GM21381 (cell line): ENCODE measurements at regions not wholly inside any gene's neighbourhood (a gene's known extent, or its start where the extent isn't known, plus 50 kb on each side); places are given as distances from the start of the nearest gene placed in this dataset.
"Not testable (repeated sequence)": the region's sequence is repeated elsewhere in the genome, so short reads cannot be mapped to it uniquely, and the experiment has no call there.

Experiments
- ATAC-seq: cut with Tn5 transposase; IDR thresholded peaks from one replicate; pipeline ENCODE4 v1.9.1; 2021; ENCODE audit warnings: mild to moderate bottlenecking, moderate library complexity; ENCODE audit not compliant: unreplicated experiment

DNA sequence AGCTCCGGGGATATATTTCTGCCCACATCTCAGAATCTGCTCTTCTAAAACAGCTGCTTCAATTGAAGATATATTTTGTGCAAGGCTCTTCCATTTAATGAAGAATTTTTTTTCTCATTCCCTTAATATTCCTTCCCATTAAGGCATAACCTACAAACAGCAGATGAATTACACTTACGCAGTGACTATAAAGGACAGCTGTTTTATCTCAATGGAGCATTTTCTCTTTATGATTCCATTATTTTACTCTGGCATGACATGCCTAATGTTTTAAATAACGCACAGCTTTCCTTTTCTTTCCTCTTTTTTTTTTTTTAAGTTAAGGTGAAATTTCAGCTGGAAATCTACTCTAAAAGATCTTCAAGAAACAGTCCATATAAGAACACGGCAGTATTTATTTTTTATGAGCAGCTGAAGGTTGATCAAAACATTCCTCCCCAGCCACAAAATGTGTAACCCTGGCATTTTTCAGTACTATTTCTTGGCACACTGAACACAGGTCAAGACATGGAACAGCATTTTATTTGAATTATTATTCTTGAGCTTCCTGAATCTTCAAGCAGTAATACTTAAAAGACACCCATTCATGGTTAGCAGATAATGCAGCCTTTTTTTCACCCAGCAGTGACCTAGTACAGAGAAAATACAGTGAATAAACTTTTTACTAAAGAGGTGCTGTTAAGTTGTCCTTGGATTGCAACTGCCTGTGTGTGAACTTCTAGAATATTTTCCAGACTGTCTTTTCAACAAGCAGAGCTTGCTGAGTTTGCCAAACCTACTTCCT lies 118.1 kb upstream of the FOXN3 start:
- no peak for ATAC-seq

DNA sequence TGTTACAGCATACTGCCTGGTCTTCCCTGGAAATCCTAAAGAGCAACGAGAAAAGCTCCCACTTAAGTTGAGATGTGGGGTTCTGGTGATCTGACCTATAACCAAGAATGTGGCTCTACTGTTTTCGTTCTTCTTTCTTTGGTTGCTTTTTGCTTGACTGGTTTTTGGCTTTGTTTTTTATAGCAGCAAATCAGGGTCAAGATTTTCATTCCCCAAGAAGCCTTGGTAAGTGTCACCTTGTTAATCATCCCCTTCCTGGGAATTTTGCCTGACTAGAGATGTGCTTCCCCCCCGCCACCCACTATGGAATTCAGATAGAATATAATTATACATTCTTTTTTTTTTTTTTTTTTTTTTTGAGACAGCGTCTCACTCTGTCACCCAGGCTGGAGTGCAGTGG lies 116.7 kb upstream of the FOXN3 start:
- ATAC-seq = no peak

DNA sequence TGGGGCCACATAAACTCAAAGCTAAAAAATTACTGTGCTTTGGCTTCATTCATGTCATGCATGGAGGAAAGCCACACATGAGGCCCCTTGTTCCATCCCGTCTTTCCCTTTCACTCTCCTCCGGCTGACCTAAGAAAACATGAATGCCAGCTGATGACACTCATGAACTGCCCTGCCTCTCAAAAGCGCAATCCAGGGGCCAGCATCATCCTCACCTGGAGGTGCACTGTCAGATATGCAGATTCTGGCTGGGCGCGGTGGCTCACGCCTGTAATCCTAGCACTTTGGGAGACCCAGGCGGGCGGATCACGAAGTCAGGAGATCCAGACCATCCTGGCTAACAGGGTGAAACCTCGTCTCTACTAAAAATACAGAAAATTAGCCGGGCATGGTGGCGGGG lies 116.1 kb upstream of the FOXN3 start:
- ATAC-seq = no peak

DNA sequence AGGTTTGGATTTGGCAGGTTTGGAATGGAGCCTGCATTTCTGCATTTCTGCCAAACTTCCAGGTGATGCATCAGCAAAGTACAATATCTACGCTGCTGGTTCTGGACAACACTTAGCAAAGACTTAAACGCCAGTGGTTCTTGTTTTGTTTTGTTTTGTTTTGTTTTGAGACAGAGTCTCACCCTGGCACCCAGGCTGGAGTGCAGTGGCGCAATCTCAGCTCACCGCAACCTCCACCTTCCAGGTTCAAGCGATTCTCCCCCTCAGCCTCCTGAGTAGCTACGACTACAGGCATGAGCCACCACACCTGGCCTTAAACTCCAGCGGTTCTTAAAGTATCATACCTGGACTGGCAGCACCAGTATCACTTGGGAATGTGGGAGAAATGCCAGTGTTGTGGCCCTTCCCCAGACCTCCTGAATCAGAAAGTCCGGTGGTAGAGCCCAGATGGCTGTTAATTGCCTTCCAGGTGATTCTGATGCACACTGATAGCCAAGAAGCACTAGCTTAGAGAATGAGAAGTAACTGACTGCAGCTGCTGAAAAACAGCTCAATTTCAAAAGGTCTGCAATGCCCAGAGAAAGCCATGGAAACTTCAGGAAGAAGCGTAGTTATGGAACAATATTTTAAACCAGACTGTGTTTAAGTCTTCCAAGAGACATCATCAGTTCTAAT lies 114.8 kb upstream of the FOXN3 start:
- no peak for ATAC-seq

DNA sequence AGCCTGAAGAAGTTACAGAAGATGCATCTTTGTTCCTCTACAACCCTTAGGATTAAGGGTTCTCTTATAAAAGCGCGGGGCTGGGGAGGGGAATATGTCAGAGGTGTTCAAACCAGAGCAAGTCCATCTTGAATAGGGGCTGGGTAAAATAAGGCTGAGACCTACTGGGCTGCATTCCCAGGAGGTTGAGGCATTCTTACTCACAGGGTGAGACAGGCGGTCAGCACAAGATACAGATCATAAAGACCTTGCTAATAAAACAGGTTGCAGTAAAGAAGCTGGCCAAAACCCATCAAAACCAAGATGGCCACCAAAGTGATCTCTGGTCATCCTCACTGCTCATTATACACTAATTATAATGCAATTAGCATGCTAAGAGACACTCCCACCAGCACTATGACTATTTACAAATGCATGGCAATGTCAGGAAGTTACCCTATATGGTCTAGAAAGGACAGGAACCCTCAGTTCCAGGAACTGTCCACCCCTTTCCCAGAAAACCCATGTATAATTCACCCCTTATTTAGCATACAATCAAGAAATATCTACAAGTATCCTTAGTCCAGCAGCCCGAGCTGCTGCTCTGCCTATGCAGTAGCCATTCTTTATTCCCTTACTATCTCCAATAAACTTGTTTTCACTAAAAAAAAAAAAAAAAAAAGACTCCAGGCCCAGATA lies 108.1 kb upstream of the FOXN3 start:
- ATAC-seq = no peak

DNA sequence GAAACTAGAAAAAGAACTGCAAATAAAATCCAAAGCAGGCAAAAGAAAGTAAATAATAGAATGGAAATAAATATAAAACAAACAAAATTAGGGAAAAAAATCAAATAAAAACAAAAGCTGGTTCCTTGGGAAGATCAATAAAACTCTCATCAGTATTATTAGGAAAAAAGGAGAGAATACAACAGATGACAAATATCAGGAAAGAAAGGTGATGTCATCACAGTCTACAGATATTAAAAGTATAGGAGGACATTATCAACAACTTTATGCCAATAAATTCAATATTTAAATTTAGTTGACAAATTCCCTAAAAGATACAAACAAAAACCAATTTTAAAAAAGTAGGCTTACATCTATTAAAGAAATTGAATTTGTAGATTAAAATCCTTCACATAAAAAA lies 107.4 kb upstream of the FOXN3 start:
- ATAC-seq = no peak

DNA sequence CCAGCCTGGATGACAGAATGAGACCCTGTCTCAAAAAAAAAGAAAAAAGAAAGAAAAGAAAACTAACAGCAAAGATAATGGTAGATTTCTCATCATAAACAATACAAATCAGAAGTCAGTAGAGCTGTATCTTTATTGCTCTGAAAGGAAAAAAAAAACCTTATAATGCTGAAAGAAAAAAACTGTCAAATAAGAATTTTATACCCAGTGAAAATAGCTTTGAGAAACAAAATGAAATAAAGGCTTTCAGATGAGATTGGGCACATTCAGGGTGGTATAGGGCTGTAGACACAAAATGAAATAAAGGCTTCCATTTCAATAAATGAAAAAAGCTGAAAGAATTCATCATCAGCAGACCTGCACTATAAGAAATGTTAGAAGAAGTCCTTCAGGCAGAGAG lies 105.0 kb upstream of the FOXN3 start:
- no peak for ATAC-seq

DNA sequence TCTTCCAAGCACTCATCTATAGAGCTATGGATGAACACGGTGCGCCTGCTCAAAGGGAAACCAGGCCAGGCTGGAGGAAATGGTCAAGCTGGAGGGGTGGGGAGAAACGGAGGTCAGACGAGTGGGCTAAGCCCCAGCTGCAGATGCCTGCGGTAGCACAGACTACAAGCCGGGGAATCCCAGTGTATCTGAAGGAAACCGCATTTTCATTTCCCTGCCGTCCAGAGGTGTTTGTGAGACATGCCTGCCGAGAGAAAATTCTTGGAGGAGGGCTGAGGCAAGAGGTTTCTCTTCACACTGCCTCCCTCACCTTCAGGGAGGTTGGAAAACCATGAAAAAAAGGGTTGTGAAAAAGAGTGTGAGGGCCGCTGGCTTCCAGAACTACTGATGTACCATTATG lies 102.0 kb upstream of the FOXN3 start:
- ATAC-seq = no peak

DNA sequence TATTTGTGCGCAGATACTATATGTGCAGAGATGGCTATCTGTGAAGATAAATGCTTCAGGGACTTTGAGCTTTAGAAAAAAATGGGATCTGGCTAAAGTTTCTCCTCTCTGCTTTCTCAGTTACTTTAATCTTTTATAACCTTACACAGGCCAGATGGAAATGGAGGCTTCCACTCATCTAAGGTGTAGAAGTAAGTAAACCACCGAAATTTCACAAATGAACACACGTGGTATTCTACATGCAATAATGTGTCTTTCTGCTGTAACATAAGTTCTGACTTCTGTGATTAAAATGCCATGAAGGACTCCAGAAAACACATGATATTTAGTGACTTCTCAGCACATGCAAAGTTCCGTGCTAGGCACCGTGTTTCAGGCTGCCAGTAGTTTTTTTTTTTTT lies 99.1 kb upstream of the FOXN3 start:
- no peak for ATAC-seq

DNA sequence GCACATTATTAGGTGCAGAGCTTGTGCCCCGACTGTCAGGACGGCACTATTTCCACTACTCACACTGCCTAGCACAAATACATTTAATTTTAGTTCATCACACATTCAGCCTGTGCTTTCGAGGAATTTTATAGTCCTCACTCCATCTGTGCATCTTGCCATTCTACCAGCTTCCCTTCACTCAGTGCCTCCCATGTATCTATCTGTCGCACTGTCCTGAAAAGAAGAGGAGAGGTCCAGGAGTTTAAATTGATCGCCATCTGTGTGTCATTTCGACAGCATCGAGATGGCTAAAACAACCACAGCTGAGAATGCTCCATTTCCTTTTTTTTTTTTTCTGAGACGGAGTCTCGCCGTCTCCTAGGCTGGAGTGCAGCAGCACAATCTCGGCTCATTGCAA lies 97.6 kb upstream of the FOXN3 start:
- ATAC-seq = no peak

DNA sequence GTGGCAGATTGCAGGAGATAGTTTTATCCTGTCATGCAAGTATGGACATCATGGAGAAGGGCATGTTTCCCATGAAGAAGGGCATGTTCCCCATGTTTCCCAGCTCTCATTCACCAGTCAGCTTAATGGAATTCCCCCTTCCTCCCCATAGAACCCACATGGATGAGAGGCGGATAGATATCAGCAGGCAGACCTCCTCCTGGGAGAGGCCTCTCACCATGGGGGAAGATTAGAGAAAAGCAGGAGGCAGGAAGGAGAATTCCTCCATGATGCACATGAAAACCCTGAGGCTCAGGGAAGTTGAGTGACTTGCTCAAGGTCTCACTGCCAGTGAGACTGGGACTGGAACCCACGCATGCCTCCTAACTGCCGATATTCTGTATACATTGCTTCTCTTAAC lies 92.9 kb upstream of the FOXN3 start:
- no peak for ATAC-seq

DNA sequence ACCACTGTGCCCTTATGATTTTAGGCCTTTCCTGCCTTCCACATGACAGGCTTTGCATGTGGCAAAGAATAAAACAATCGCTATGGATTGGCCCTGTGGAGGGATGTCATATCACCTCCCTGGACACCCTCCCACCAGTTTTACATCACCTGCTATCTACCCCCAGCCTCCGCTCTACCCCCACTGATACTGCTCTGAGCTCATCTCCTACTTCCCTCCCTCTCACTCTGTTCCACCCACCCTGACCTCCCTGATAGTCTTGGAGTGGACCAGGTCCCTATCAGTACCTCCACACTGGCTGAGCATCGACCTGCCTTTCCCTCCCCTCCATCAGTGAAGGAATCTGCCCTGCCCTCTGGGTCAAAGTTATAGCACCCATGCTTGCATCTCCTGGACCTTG lies 91.8 kb upstream of the FOXN3 start:
- ATAC-seq = no peak

DNA sequence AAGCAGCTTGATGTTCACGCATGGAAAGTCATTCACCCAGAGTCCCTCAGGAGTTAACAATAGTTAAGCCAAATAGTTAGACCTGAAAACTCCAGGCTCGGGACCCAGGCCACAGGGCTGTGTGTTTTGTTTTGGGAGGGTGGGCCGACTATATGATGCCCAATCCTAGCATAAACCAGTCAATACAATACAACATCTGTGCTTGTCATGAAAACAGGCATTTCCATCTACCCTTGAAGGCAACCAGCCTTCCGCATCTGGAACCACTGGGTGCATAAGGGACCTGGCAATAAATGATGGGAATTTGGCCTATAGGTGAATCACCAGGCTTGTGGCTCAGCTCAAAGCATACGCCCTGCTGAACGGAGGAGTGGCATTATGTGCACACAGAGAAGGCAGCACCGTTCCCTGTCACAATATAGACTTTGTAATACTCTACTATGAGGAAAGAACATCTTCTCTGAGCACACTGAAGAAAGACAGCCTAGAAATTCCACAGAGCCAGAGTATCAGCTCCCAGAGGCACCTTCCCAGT lies 91.0 kb upstream of the FOXN3 start:
- ATAC-seq = no peak

DNA sequence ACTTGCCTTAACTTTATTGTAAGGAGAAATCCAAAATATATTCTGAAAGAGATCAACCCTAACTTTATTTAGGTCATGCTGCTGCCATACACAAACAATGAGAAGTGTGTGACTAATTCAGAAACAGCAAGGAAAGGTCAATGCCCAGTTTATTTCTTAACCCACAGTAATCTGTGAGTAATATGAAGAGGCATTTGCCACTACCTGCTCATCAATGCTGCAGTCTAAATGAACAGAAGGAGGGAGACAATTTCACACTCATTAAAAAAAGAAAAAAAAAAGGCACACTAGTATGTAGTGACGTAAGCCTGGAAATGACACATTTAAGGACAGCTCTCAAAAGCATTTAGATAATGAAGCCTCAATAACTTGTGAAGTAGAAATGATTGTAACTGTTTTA lies 90.5 kb upstream of the FOXN3 start:
- ATAC-seq = no peak

DNA sequence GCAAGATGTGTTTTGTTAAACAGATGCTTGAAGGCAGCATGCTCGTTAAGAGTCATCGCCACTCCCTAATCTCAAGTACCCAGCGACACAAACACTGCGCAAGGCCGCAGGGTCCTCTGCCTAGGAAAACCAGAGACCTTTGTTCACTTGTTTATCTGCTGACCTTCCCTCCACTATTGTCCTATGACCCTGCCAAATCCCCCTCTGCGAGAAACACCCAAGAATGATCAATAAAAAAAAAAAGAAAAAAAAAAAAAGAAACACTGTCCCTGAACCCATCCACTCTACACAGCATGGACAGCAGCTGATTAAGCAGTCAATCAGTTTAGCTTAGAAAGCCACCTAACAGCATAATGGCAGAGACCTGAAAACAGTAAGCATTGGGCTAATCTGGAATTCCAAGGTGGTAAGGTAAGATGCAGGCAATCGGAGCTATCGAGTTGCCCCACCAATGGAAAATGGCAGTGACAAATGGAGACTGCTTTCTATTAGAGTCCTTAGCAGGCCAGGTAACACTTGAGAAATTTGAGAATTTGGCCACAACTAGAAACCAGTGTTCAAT lies 89.9 kb upstream of the FOXN3 start:
- ATAC-seq = not testable (repeated sequence)

DNA sequence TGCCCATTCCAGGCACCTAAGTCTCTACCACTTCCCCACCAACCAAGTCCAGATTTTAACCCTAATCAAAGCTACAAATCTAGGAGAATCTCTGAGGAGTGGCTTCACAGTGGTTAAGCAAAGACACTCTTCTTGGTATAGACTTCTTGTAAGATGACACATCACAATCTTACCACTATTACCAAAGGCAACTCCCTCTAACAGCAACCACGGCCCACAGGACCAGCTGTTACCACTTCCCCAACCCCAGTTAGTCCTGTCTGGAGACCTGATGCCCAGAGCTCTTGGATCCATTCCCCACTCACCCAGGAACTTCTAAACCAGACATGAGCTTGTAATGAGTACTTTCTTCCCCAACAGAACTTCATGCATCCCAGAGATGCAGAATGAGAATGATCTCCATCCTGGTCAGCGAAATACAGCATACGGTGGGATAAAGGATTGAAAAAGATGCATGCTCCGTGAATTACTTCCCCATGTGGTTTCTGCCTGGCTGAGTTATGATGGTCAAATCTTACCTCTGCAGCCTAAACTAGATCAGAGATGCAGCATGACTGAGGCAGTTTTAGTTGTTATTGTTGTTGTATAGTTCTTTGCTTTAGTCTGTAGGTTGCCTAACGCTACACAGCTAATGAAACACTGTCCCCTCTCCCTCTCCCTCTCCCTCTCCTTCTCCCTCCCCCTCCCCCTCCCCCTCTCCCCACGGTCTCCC lies 87.7 kb upstream of the FOXN3 start:
- peak; percentile 82 for ATAC-seq

DNA sequence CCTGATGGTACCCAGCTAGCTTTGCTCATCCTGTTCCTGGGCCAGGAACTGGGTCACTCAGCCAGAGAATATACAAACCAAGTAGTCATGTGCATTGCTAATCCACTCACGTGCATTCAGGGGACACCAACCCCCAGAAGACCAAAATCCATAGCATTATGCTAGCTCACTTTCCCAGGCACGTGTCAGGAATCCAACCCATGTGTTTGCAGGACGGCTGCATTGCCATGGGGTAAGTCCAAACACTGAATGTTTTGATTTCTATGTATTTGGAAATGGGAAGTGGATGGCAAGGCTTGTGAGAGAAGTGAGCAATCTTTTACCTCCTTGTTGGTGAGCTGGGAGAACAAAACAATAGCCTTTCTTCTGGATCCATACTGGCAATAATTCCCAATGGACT lies 87.1 kb upstream of the FOXN3 start:
- no peak for ATAC-seq

DNA sequence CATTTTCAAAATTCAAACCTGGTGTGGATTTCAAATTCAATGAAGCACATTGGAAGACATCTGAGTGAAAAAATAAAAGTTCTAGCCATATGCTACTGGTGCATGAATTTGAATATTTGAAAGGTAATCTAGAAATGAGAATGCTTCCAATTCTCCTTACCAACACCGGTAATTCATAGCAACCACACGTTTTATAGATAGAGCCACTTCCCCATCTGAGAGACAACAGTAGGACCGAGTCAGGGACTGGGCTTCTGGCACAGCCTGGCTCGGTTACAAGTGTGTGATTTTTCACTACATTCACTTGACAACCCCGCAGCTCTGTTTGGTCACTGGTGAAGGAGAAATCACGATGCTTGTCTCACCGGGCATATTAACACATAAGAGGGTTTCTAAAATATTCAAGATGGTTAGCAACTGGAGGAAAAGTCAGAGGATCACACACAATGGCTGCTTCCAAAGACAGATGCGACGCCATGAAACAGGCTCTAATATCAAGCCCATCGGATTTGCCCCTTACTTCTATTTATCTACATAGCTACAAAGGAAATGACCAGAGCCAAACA lies 86.5 kb upstream of the FOXN3 start:
- no peak for ATAC-seq

DNA sequence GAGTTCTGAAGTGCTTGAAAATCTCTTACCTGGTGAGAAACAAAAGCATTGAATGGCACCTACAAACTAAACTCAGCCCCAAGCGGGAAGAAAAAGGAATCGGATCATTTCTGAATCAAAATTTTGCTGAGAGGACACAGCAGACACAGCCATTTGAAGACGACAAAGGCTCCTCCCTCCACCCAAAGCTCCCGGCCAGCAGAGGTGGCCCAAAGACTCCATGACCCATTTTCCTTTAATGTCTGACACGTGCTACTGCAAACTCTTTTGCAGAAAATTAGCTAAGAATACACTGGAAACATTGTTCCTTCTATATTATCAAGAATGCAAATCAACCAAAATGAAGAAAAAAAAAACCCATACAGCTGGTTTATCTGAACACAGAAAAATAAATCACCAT lies 85.9 kb upstream of the FOXN3 start:
- no peak for ATAC-seq

DNA sequence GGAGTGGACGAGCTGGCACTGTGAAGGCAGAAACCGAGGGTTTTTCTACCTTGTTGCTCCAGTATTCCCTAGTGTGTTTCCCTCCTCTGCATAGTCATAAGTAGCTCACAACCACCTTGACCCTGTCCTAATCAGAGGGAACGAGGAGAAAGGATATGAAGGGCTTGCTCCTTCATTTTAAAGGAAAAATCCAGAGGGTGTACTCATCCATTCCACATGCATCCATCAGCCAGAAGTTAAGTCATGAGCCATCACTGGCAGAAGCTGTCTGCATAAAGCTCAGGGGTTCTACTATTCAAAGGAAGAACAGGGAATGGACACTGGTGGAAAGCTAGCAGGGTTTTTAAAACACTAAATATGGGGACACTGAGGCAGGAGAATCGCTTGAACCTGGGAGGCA lies 84.3 kb upstream of the FOXN3 start:
- no peak for ATAC-seq

DNA sequence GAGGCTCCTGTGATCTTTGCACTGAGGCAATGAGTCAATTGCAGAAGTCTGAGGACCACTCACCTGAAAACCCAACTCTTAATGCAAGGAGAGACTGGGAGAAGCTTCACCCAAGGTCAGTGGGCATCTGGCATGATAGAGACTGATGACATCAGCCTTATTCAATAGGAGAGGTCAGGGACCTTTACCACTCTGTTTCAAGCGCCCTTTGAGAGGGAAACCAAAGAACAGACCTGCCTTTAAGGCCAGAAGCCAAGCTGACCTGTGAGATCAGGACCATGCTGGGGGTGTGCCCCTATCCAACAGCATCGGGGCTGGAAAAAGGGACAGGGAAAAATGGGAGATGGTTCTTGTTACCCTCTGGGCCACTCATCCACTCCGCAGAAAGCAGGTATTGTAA lies 83.3 kb upstream of the FOXN3 start:
- ATAC-seq = no peak
